ENCODE measurements at regions not wholly inside any gene's neighbourhood (a gene's known extent, or its start where the extent isn't known, plus 50 kb on each side); places are given as distances from the start of the nearest gene placed in this dataset.

- TF ChIP-seq, protein P1, sequence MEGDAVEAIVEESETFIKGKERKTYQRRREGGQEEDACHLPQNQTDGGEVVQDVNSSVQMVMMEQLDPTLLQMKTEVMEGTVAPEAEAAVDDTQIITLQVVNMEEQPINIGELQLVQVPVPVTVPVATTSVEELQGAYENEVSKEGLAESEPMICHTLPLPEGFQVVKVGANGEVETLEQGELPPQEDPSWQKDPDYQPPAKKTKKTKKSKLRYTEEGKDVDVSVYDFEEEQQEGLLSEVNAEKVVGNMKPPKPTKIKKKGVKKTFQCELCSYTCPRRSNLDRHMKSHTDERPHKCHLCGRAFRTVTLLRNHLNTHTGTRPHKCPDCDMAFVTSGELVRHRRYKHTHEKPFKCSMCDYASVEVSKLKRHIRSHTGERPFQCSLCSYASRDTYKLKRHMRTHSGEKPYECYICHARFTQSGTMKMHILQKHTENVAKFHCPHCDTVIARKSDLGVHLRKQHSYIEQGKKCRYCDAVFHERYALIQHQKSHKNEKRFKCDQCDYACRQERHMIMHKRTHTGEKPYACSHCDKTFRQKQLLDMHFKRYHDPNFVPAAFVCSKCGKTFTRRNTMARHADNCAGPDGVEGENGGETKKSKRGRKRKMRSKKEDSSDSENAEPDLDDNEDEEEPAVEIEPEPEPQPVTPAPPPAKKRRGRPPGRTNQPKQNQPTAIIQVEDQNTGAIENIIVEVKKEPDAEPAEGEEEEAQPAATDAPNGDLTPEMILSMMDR (IDR thresholded peaks at IDR 0.05), result no peak
- TF ChIP-seq POLR2A (IDR thresholded peaks at IDR 0.05), result no peak
These were observed 130.3 kb upstream of the TUSC1 start for GRCh38 chr9:25808554-25808953.
